Naive thymus-derived CD4-positive, alpha-beta T cell (primary cell): ENCODE measurements at regions not wholly inside any gene's neighbourhood (a gene's known extent, or its start where the extent isn't known, plus 50 kb on each side); places are given as distances from the start of the nearest gene placed in this dataset.

Experiments
- ATAC-seq: fragments of 150-1000 bp; cut with Tn5 transposase; 2 replicates; pipeline ENCODE4 v1.10.0; 2021; ENCODE audit warnings: mild to moderate bottlenecking, moderate library complexity
- CTCF ChIA-PET: fragments of 350-600 bp; sonication (Branson Sonifier 250); formaldehyde crosslinking; loops from one replicate; lab custom pipeline; 2021; ENCODE audit warnings: antibody characterized with exemption; lab: Charles Lee
- POLR2A ChIA-PET: fragments of 350-600 bp; sonication (Branson Sonifier 250); formaldehyde crosslinking; loops from one replicate; lab custom pipeline; 2021; ENCODE audit warnings: antibody characterized with exemption, inconsistent platforms; lab: Charles Lee
- DNase-seq, 9 donors: peaks; one replicate each; pipeline versions ENCODE4 v3.0.0 to v3.0.0-alpha.2; 2020 to 2022; ENCODE audit warnings: mixed read lengths in 1 of 9
- H3K27ac ChIP-seq: one replicate; pipeline ENCODE4 v1.7.0; 2013; ENCODE audit warnings: mild to moderate bottlenecking, low read depth, low read length, moderate library complexity
- H3K27me3 ChIP-seq, 2 donors: one replicate each; pipeline ENCODE4 v1.7.0; 2013; ENCODE audit warnings: low read length in 2 of 2, mild to moderate bottlenecking in 2 of 2, moderate library complexity in 2 of 2; ENCODE audit not compliant: control insufficient read depth in 2 of 2, insufficient read depth in 2 of 2
- H3K36me3 ChIP-seq, 3 experiments: 1 replicate in 2 of 3; 2 replicates in 1 of 3; pipeline ENCODE4 v1.7.0; 2013; ENCODE audit warnings: low read length in 3 of 3, mild to moderate bottlenecking in 3 of 3, moderate library complexity in 1 of 3; ENCODE audit not compliant: insufficient read depth in 3 of 3, control insufficient read depth in 2 of 3
- H3K4me1 ChIP-seq, 2 donors: one replicate each; pipeline ENCODE4 v1.7.0; 2013; ENCODE audit warnings: low read length in 2 of 2, mild to moderate bottlenecking in 2 of 2, moderate library complexity in 1 of 2; ENCODE audit not compliant: control insufficient read depth in 2 of 2, insufficient read depth in 2 of 2
- H3K4me3 ChIP-seq: 2 replicates; pipeline ENCODE4 v1.7.0; 2013; ENCODE audit warnings: mild to moderate bottlenecking, low read length
- H3K9me3 ChIP-seq, 3 experiments: 1 replicate in 2 of 3; 2 replicates in 1 of 3; pipeline ENCODE4 v1.7.0; 2013; ENCODE audit warnings: low read length in 3 of 3; ENCODE audit not compliant: control insufficient read depth in 2 of 3
- H3K27ac Mint-ChIP-seq, 9 donors: one replicate each; pipeline ENCODE4 v1.8.0; 2020 to 2022; ENCODE audit warnings: mixed read lengths in 9 of 9, mild to moderate bottlenecking in 8 of 9, moderate library complexity in 5 of 9, inconsistent platforms in 2 of 9
- H3K27me3 Mint-ChIP-seq, 5 donors: one replicate each; pipeline ENCODE4 v1.8.0; 2021 to 2022; ENCODE audit warnings: mixed read lengths in 5 of 5, mild to moderate bottlenecking in 1 of 5
- H3K36me3 Mint-ChIP-seq, 5 donors: one replicate each; pipeline ENCODE4 v1.8.0; 2020 to 2022; ENCODE audit warnings: mixed read lengths in 5 of 5, mild to moderate bottlenecking in 3 of 5, inconsistent platforms in 1 of 5
- H3K4me1 Mint-ChIP-seq, 7 donors: one replicate each; pipeline ENCODE4 v1.8.0; 2020 to 2022; ENCODE audit warnings: mixed read lengths in 7 of 7, mild to moderate bottlenecking in 3 of 7, inconsistent platforms in 1 of 7
- H3K4me3 Mint-ChIP-seq, 10 donors: one replicate each; pipeline ENCODE4 v1.8.0; 2020 to 2022; ENCODE audit warnings: mild to moderate bottlenecking in 10 of 10, mixed read lengths in 10 of 10, moderate library complexity in 6 of 10, inconsistent platforms in 2 of 10
- H3K9me3 Mint-ChIP-seq, 11 donors: one replicate each; pipeline ENCODE4 v1.8.0; 2020 to 2022; ENCODE audit warnings: mixed read lengths in 11 of 11, mild to moderate bottlenecking in 4 of 11, inconsistent platforms in 1 of 11, moderate library complexity in 1 of 11
- intact Hi-C, 2 donors: fragments of 100-400 bp; cut with micrococcal nuclease; formaldehyde crosslinking; loops; one replicate each; pipeline ENCODE4 v1.15.1; 2023

DNA sequence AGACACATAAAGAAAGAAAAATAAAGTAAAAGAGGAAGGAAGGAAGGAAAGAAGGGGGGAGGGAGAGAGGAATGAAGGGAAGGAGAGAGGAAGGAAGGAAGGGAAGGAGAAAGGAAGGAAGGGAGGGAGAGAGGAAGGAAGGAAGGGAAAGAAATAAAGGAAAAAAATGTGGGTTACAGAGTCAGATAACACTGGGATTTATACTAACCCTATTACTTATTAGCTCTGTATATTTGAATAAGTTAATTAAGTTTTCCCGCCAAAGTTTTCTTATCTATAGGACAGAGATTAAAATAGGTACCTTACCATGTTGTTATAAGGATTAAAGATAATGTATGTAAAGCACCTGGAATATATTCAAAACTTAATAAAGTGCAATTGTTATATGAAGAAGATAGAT, 439.3 kb upstream of the KCNMB2 start:
- ChIA-PET CTCF (no interaction called here), POLR2A (no interaction called here)
- ATAC-seq (no peak), DNase-seq (no peak)
- H3K36me3 Mint-ChIP-seq: peaks cover 0 to 12% (median 3%) of the 10 kb centered on the region in 5 donors
- no peak overlapping the region for H3K4me3 ChIP-seq
- H3K9me3 Mint-ChIP-seq: peaks cover 4 to 32% (median 18%) of the 10 kb centered on the region in 11 donors
- intact Hi-C loops: no loop called here
- H3K27me3 ChIP-seq: no peaks in the 10 kb centered on the region
- no peak overlapping the region for H3K4me3 Mint-ChIP-seq
- H3K27ac ChIP-seq: no peak overlapping the region
- H3K27ac Mint-ChIP-seq: no peak overlapping the region
- peaks cover 0 to 11% (median 0%) of the 10 kb centered on the region in 7 donors for H3K4me1 Mint-ChIP-seq
- no peaks in the 10 kb centered on the region for H3K9me3 ChIP-seq
- no peaks in the 10 kb centered on the region for H3K4me1 ChIP-seq
- no peaks in the 10 kb centered on the region for H3K36me3 ChIP-seq
- H3K27me3 Mint-ChIP-seq: no peaks in the 10 kb centered on the region

DNA sequence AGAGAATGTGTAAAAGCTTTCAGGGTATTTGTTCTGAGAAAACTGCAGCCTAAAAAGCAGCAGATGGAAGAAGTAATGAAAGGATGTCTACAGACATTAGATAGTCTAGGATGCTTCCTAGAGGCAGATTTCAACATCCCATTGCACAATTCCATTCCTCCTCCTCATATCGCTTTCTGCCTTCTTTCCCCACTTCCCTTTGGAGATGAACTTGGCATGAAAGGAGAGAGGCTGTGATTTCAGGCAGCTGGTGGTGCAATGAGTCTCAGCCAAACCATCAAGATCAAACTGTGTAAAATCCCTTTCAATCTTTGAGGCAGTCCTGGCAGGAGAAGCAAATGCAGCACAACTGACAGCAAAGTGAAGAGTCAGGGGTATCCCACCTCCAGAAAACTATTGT, 438.7 kb upstream of the KCNMB2 start:
- no peaks in the 10 kb centered on the region for H3K4me1 ChIP-seq
- Mint-ChIP-seq H3K27ac (no peak overlapping the region), H3K4me3 (no peak overlapping the region), H3K4me1 (peaks cover 0 to 11% (median 0%) of the 10 kb centered on the region in 7 donors), H3K36me3 (peaks cover 0 to 9% (median 2%) of the 10 kb centered on the region in 5 donors), H3K27me3 (no peaks in the 10 kb centered on the region), H3K9me3 (peaks cover under 1 to 26% (median 13%) of the 10 kb centered on the region in 11 donors)
- no peaks in the 10 kb centered on the region for H3K36me3 ChIP-seq
- intact Hi-C loops: no loop called here
- ChIA-PET POLR2A (no interaction called here), CTCF (no interaction called here)
- H3K9me3 ChIP-seq: no peaks in the 10 kb centered on the region
- H3K27ac ChIP-seq: no peak overlapping the region
- no peak overlapping the region for H3K4me3 ChIP-seq
- DNase-seq (no peak), ATAC-seq (no peak)
- no peaks in the 10 kb centered on the region for H3K27me3 ChIP-seq

DNA sequence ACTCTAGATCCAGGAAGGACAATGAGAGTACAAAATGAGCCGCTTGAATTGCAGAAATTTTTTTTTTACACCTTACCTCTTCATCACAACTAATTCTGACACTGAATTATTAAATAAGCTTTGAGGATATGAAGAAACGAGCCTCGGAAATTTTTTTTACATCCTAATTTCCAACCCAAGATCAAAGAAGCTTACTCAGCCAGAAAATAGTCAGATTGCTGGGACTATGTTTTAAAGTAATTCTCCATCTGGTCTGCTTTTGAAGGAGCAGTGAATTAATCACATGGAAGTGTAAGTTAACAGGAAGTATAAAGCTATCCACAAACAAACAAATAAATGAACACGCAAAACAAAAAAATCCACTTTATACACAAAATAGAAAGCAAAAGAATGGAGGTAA, 437.0 kb upstream of the KCNMB2 start:
- ATAC-seq (no peak), DNase-seq (no peak)
- no peaks in the 10 kb centered on the region for H3K27me3 ChIP-seq
- Mint-ChIP-seq H3K36me3 (no peaks in the 10 kb centered on the region), H3K27me3 (no peaks in the 10 kb centered on the region), H3K9me3 (peaks cover 0 to 10% (median 3%) of the 10 kb centered on the region in 11 donors), H3K4me3 (no peak overlapping the region), H3K27ac (no peak overlapping the region), H3K4me1 (peaks cover 0 to 11% (median 0%) of the 10 kb centered on the region in 7 donors)
- H3K27ac ChIP-seq: no peak overlapping the region
- ChIA-PET POLR2A (no interaction called here), CTCF (no interaction called here)
- H3K36me3 ChIP-seq: no peaks in the 10 kb centered on the region
- H3K4me3 ChIP-seq: no peak overlapping the region
- H3K9me3 ChIP-seq: no peaks in the 10 kb centered on the region
- intact Hi-C loops: no loop called here
- H3K4me1 ChIP-seq: no peaks in the 10 kb centered on the region

DNA sequence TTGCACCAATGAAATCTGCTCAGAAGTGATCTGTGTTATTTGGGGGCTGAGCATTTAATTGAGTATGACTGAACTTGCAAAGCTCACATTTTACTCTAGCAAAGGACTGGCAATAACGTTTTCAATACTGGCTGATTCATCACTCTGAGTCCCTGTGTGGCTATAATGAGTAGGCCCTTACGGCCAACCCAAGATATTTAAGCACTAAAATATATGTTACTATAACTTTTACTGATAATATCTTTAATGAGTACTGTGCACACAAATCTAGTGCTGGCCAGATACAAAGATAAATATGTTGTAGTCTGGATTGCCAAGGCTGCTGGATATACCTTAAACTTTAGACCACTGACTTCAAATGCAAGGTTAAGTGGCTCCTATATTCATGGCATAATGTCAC, 436.4 kb upstream of the KCNMB2 start:
- Mint-ChIP-seq H3K36me3 (no peaks in the 10 kb centered on the region), H3K4me1 (peaks cover 0 to 11% (median 0%) of the 10 kb centered on the region in 7 donors), H3K9me3 (peaks cover 0 to 7% (median 0%) of the 10 kb centered on the region in 11 donors), H3K27me3 (no peaks in the 10 kb centered on the region), H3K4me3 (no peak overlapping the region), H3K27ac (no peak overlapping the region)
- ATAC-seq (no peak), DNase-seq (no peak)
- ChIA-PET POLR2A (interaction anchor here (0.5 kb wide), 1 partner anchor 167 kb away, joined by 6 read pairs; no protein-coding TSS in a partner anchor), CTCF (no interaction called here)
- Histone ChIP-seq H3K4me1 (no peaks in the 10 kb centered on the region), H3K36me3 (no peaks in the 10 kb centered on the region), H3K27ac (no peak overlapping the region), H3K9me3 (no peaks in the 10 kb centered on the region), H3K27me3 (no peaks in the 10 kb centered on the region), H3K4me3 (no peak overlapping the region)
- intact Hi-C loops: no loop called here

DNA sequence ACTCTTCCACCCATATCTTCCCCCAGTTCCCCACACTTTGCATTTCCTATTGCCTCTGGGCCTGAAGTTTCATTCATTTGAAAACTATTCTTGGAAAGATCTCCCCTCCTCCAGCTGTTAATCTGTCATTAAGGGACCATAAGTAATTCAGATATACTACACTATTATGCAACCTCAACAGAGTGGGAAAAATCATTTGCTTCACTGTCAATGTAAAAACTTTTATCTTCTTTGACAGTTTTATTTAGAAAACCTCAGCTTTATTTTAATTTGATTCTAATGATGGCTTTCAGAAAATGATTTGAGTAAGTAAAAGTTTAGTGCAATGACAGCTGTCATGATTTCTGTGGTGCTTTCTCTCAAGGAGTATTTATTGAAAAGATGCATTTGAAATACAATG, 435.3 kb upstream of the KCNMB2 start:
- Mint-ChIP-seq H3K27ac (peak overlapping the region in 1 of 9 donors; percentile 2), H3K4me3 (no peak overlapping the region), H3K4me1 (peaks cover 0 to 11% (median 0%) of the 10 kb centered on the region in 7 donors), H3K9me3 (peaks cover 0 to 5% (median 0%) of the 10 kb centered on the region in 11 donors), H3K27me3 (no peaks in the 10 kb centered on the region), H3K36me3 (no peaks in the 10 kb centered on the region)
- Histone ChIP-seq H3K27ac (no peak overlapping the region), H3K36me3 (no peaks in the 10 kb centered on the region), H3K27me3 (no peaks in the 10 kb centered on the region), H3K9me3 (no peaks in the 10 kb centered on the region), H3K4me3 (no peak overlapping the region), H3K4me1 (no peaks in the 10 kb centered on the region)
- POLR2A ChIA-PET: no interaction called here
- no peak for ATAC-seq
- intact Hi-C loops: no loop called here
- no peak for DNase-seq
- CTCF ChIA-PET: no interaction called here

DNA sequence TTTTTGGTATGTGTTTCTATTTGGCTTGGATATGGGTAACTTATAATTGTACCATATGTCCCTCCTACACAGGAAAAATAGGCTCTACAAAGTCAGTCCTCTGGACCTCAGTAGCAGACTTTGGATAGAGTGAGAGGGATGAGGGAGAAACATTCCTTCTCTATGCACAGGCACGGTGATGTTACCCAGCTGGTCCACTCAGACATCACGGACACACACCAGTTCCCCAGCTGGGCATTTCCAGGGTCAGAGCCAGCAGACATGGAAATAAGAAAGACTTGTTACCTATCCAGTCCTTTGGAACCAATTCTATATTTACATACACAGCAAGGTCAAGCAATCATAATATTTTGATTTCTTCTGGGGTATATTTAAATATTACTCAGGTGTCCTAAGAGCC, 433.1 kb upstream of the KCNMB2 start:
- intact Hi-C loops: no loop called here
- Mint-ChIP-seq H3K27me3 (no peaks in the 10 kb centered on the region), H3K27ac (no peak overlapping the region), H3K9me3 (peaks cover 0 to 1% (median 0%) of the 10 kb centered on the region in 11 donors), H3K4me1 (peaks cover 0 to 4% (median 0%) of the 10 kb centered on the region in 7 donors), H3K36me3 (no peaks in the 10 kb centered on the region), H3K4me3 (no peak overlapping the region)
- no peak overlapping the region for H3K4me3 ChIP-seq
- H3K27me3 ChIP-seq: no peaks in the 10 kb centered on the region
- ChIA-PET CTCF (no interaction called here), POLR2A (no interaction called here)
- H3K27ac ChIP-seq: no peak overlapping the region
- no peak for DNase-seq
- H3K4me1 ChIP-seq: no peaks in the 10 kb centered on the region
- H3K36me3 ChIP-seq: no peaks in the 10 kb centered on the region
- no peak for ATAC-seq
- no peaks in the 10 kb centered on the region for H3K9me3 ChIP-seq

DNA sequence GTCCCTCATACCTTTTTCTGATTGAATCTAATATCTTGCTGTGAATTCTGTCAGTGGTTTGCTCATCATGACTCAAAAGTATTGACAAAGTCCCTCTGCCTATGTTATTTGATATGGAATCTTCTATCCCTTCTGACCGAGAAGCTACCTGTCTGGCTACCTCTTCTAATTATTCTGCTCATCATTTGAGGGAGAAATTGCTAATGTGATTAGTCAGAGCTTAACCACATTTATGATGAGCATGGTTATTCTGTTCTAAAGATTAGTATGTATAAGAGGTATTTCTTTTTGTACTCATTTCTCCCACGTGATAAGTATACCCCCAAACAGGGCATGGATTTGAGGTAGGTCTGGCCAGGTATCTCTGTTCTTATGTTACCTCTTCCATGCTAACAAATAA, 428.4 kb upstream of the KCNMB2 start:
- Histone ChIP-seq H3K36me3 (no peaks in the 10 kb centered on the region), H3K4me1 (no peaks in the 10 kb centered on the region), H3K9me3 (no peaks in the 10 kb centered on the region), H3K4me3 (no peak overlapping the region), H3K27me3 (no peaks in the 10 kb centered on the region), H3K27ac (no peak overlapping the region)
- ChIA-PET POLR2A (interaction anchor here (0.7 kb wide), 1 partner anchor 175 kb away, joined by 3 read pairs; no protein-coding TSS in a partner anchor), CTCF (no interaction called here)
- H3K27me3 Mint-ChIP-seq: no peaks in the 10 kb centered on the region
- intact Hi-C loops: no loop called here
- no peak overlapping the region for H3K27ac Mint-ChIP-seq
- H3K36me3 Mint-ChIP-seq: no peaks in the 10 kb centered on the region
- DNase-seq (no peak), ATAC-seq (no peak)
- peaks cover 0 to 5% (median 0%) of the 10 kb centered on the region in 11 donors for H3K9me3 Mint-ChIP-seq
- no peaks in the 10 kb centered on the region for H3K4me1 Mint-ChIP-seq
- no peak overlapping the region for H3K4me3 Mint-ChIP-seq
